ENCODE measurements at regions not wholly inside any gene's neighbourhood (a gene's known extent, or its start where the extent isn't known, plus 50 kb on each side); places are given as distances from the start of the nearest gene placed in this dataset.

- TF ChIP-seq POLR2A (IDR thresholded peaks at IDR 0.05), result no peak
- TF ChIP-seq CTCF (IDR thresholded peaks at IDR 0.05), result no peak
- no peak for TF ChIP-seq EP300 (IDR thresholded peaks at IDR 0.05)
These were observed 167.5 kb upstream of the USP38 start for GRCh38 chr4:143017210-143017609.

All from stomach (tissue), 4 donors.